K562 (cell line): ENCODE measurements at regions not wholly inside any gene's neighbourhood (a gene's known extent, or its start where the extent isn't known, plus 50 kb on each side); places are given as distances from the start of the nearest gene placed in this dataset.

Experiments used
- ATAC-seq: fragments of 200-7000 bp; cut with Tn5 transposase; 3 replicates; pipeline ENCODE4 v1.9.1; 2020; ENCODE audit warnings: moderate library complexity
- BruUV-seq: library from RNA; stranded (reverse); fragments of 400-500 nt; replicated peaks from 2 replicates; lab custom pipeline; 2021; lab: Mats Ljungman, UMichigan
- CTCF ChIA-PET: fragments of 300-600 bp; formaldehyde crosslinking; extraction: SDS; loops from one replicate; lab custom pipeline; 2021; ENCODE audit warnings: low intra/inter-chr PET ratio; lab: Yijun Ruan, JAX
- POLR2A ChIA-PET: fragments of 300-600, 350-650 bp; sonication (Branson Sonifier 250); formaldehyde crosslinking; extraction: SDS; loops from one replicate; lab custom pipeline; 2021; ENCODE audit warnings: antibody characterized with exemption, inconsistent platforms; lab: Yijun Ruan, JAX
- DNase-seq, 4 experiments: peaks; one replicate each; pipeline versions ENCODE4 v3.0.0 to v3.0.0-alpha.2; 2011 to 2018; ENCODE audit warnings: low spot score in 3 of 4, mixed read lengths in 3 of 4; ENCODE audit errors: extremely low read depth in 1 of 4
- FAIRE-seq: peaks from 2 replicates; lab custom pipeline; 2011; peaks lifted over from hg19 to GRCh38; lab: Jason Lieb, UNC
- H2AFZ ChIP-seq: 2 replicates; pipeline ENCODE4 v1.6.0; 2011; ENCODE audit warnings: low read depth, low read length, control low read depth, inconsistent platforms
- H3K27ac ChIP-seq: fragments of 200-600 bp; 3 replicates; pipeline ENCODE4 v1.8.0; 2011; ENCODE audit warnings: low read depth, mild to moderate bottlenecking, control low read depth, inconsistent platforms, low read length, moderate library complexity, mixed read lengths; ENCODE audit errors: extremely low read depth
- H3K27me3 ChIP-seq, 2 experiments: fragments of 300-600 bp in 1 of 2; 2 replicates in 1 of 2; 3 replicates in 1 of 2; pipeline versions ENCODE4 v1.6.0 to v1.8.0; 2011; ENCODE audit warnings: inconsistent platforms in 2 of 2, low read length in 2 of 2, mild to moderate bottlenecking in 1 of 2, mixed read lengths in 1 of 2, moderate library complexity in 1 of 2; ENCODE audit not compliant: control insufficient read depth in 2 of 2, insufficient read depth in 2 of 2
- H3K36me3 ChIP-seq: fragments of 300-600 bp; 3 replicates; pipeline ENCODE4 v1.8.0; 2011; ENCODE audit warnings: mild to moderate bottlenecking, low read length, inconsistent platforms; ENCODE audit not compliant: control insufficient read depth, insufficient read depth
- H3K4me1 ChIP-seq, 2 experiments: fragments of 200-600 bp in 1 of 2; replicated peaks in 1 of 2; 2 replicates in 1 of 2; 3 replicates in 1 of 2; pipeline versions ENCODE4 v1.5.1 to v1.8.0; 2011; ENCODE audit warnings: inconsistent platforms in 2 of 2, low read length in 2 of 2, mild to moderate bottlenecking in 1 of 2, mixed read lengths in 1 of 2, moderate library complexity in 1 of 2; ENCODE audit not compliant: control insufficient read depth in 2 of 2, insufficient read depth in 2 of 2
- H3K4me2 ChIP-seq: 2 replicates; pipeline ENCODE4 v1.6.1; 2011; ENCODE audit warnings: low read length, control low read depth, inconsistent platforms, mixed read lengths; ENCODE audit not compliant: insufficient read depth
- H3K4me3 ChIP-seq: fragments of 200-600 bp; sonication (generic), shearing (Covaris generic); 2 replicates; pipeline ENCODE4 v1.5.1; 2016; ENCODE audit warnings: control low read depth, inconsistent platforms
- H3K79me2 ChIP-seq: fragments of 200-600 bp; 3 replicates; pipeline ENCODE4 v1.8.0; 2011; ENCODE audit warnings: low read length, inconsistent platforms; ENCODE audit not compliant: control insufficient read depth, insufficient read depth
- H3K9ac ChIP-seq, 2 experiments: 2 replicates each; pipeline versions ENCODE4 v1.6.0 to v1.6.1; 2011; ENCODE audit warnings: low read depth in 2 of 2, low read length in 2 of 2, control low read depth in 1 of 2, inconsistent platforms in 1 of 2, mild to moderate bottlenecking in 1 of 2, mixed read lengths in 1 of 2; ENCODE audit not compliant: insufficient read depth in 1 of 2
- H3K9me1 ChIP-seq: one replicate; pipeline ENCODE4 v1.6.0; 2011; ENCODE audit warnings: inconsistent platforms, mild to moderate bottlenecking, low read length, moderate library complexity; ENCODE audit not compliant: control insufficient read depth, insufficient read depth
- H3K9me3 ChIP-seq: replicated peaks from 2 replicates; pipeline ENCODE4 v1.5.1; 2011; ENCODE audit warnings: low read depth, low read length, inconsistent platforms; ENCODE audit not compliant: control insufficient read depth, insufficient read depth
- H4K20me1 ChIP-seq: replicated peaks from 2 replicates; pipeline ENCODE4 v1.6.1; 2011; ENCODE audit warnings: low read length, inconsistent platforms, mixed read lengths; ENCODE audit not compliant: control insufficient read depth, insufficient read depth
- DDX20 ChIP-seq: fragments of 450-650 bp; IDR thresholded peaks from 2 replicates; pipeline ENCODE4 v1.6.1; 2016; ENCODE audit warnings: missing genetic modification characterization, low read depth, mild to moderate bottlenecking, missing compliant biosample characterization, moderate library complexity
- FOXA3 ChIP-seq, 2 experiments: fragments of 450-650 bp in 1 of 2; sonication (generic) in 1 of 2; formaldehyde crosslinking; IDR thresholded peaks in 1 of 2; conservative IDR thresholded peaks in 1 of 2; 2 replicates each; pipeline versions ENCODE4 v1.4.0 to v1.8.0; 2020 to 2022; ENCODE audit warnings: mild to moderate bottlenecking in 2 of 2, missing genetic modification reagents in 1 of 2
- FOXP1 ChIP-seq: sonication (generic); formaldehyde crosslinking; IDR thresholded peaks from 2 replicates; pipeline ENCODE4 v1.8.0; 2022; ENCODE audit warnings: mild to moderate bottlenecking, missing genetic modification reagents
- MYBL2 ChIP-seq, 2 experiments: fragments of 450-650 bp in 1 of 2; sonication (generic) in 1 of 2; formaldehyde crosslinking in 1 of 2; IDR thresholded peaks; 2 replicates each; pipeline versions ENCODE4 v1.6.1 to v1.8.1; 2017 to 2022; ENCODE audit warnings: borderline replicate concordance in 1 of 2, inconsistent platforms in 1 of 2, low read depth in 1 of 2, mild to moderate bottlenecking in 1 of 2, missing genetic modification reagents in 1 of 2, moderate library complexity in 1 of 2
- SNRNP70 ChIP-seq: fragments of 200-400 bp; formaldehyde crosslinking; optimal IDR thresholded peaks from 2 replicates; pipeline ENCODE3; 2017; ENCODE audit warnings: low read depth, low read length
- TAF15 ChIP-seq: fragments of 200-400 bp; formaldehyde crosslinking; IDR thresholded peaks from 2 replicates; pipeline ENCODE4 v1.6.1; 2017; ENCODE audit warnings: mild to moderate bottlenecking, low read depth, low read length, moderate library complexity
- ZKSCAN3 ChIP-seq: fragments of 250-450 bp; sonication (Bioruptor Pico); IDR thresholded peaks from 2 replicates; pipeline ENCODE4 v1.4.0; 2020
- ZNF408 ChIP-seq: fragments of 250-450 bp; sonication (Bioruptor Pico); IDR thresholded peaks from 2 replicates; pipeline ENCODE4 v1.4.0; 2020; ENCODE audit warnings: low read depth, mild to moderate bottlenecking, moderate library complexity
- ZNF586 ChIP-seq: fragments of 450-650 bp; formaldehyde crosslinking; conservative IDR thresholded peaks from 2 replicates; pipeline ENCODE4 v1.4.0; 2020; ENCODE audit warnings: mild to moderate bottlenecking, moderate library complexity
- WGBS: fragments of 100-300 bp; shearing (Covaris generic); methylation state at CpG from one replicate; pipeline ENCODE4 v1.1.6; 2016; ENCODE audit warnings: low coverage, mixed read lengths; ENCODE audit not compliant: insufficient coverage; ENCODE audit errors: missing lambda C conversion rate; 5-methylcytosine and 5-hydroxymethylcytosine counted together
- in situ Hi-C: fragments of 300-500 bp; cut with MboI; formaldehyde crosslinking; loops from 4 replicates; pipeline ENCODE4 v1.15.0; 2018; ENCODE audit warnings: inconsistent platforms, mixed read lengths
- intact Hi-C: fragments of 100-400 bp; cut with micrococcal nuclease; formaldehyde crosslinking; loops from 2 replicates; pipeline ENCODE4 v1.14.2; 2022
- TF ChIP-seq, protein P1 (sequence below): fragments of 450-650 bp; formaldehyde crosslinking; IDR thresholded peaks from 2 replicates; pipeline ENCODE4 v1.4.0; 2022; ENCODE audit warnings: missing genetic modification characterization
- TF ChIP-seq, protein P2 (sequence below), 2 experiments: IDR thresholded peaks; 2 replicates each; pipeline ENCODE4 v1.6.1; 2011; ENCODE audit warnings: borderline replicate concordance in 1 of 2, control low read depth in 1 of 2, low read depth in 1 of 2, low read length in 1 of 2, mild to moderate bottlenecking in 1 of 2, mixed read lengths in 1 of 2, moderate library complexity in 1 of 2; ENCODE audit not compliant: insufficient read depth in 1 of 2, insufficient read length in 1 of 2, poor library complexity in 1 of 2, severe bottlenecking in 1 of 2; ENCODE audit errors: extremely low read depth in 1 of 2

DNA sequence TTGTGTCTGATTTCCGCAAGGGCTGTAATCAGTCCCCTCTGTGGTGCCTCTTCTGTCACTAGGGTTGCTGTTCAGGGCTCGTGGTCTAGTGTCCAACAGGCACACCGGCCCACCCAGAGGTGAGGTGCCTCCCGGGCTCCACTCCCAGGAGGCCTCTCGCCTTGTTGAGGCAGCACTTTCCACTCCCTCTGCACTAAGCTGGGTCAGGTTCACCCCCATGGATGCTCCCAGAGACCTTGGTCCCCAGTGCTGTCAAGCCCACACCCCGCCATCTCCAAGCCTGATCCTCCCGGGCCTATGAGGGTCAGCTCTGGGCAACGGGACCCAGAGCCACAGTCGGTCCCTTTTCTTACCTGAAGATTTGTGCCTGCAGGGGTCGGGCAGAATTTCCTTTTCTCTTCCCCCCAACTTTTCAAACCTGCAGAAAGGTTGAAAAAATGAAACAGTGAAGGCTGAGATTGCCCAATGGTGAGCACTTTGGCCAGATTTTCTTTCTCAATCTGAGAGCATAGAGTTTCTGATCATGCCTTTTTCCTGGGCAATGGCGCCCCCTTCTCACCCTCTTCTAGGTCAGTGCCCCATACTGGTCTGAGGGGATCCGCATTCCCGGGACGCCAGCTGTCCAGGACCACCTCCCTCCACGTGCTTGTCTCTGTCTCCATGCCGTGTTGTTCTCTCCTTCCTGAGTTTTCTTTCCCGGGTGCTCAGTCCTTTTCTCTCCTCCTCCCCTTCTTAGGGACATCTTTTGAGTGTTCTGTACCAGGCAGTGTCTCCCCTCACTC lies 148.0 kb downstream of the ASB1 start:
- Histone ChIP-seq H3K79me2 (no peaks in the 10 kb centered on the region), H3K36me3 (no peaks in the 10 kb centered on the region), H3K27me3 (peaks cover 3 to 45% of the 10 kb centered on the region in 2 experiments), H2AFZ (no peak overlapping the region), H3K9me1 (peaks cover 2% of the 10 kb centered on the region), H3K4me1 (no peaks in the 10 kb centered on the region), H3K9ac (no peak overlapping the region), H3K4me2 (no peak overlapping the region), H4K20me1 (no peaks in the 10 kb centered on the region), H3K4me3 (no peak overlapping the region), H3K9me3 (no peaks in the 10 kb centered on the region), H3K27ac (no peak overlapping the region)
- ATAC-seq (no peak), DNase-seq (no peak), FAIRE-seq (no peak)
- ChIA-PET POLR2A (no interaction called here), CTCF (no interaction called here)
- no TSS peak for BruUV-seq
- intact Hi-C loops, result no loop called here
- in situ Hi-C loops, result no loop called here
- 0% methylated on average over 13 of the region's 17 CpGs for WGBS
- no peak for TF ChIP-seq FOXP1 (CRISPR knock-in tag)
- TF ChIP-seq ZNF586 (CRISPR knock-in tag), result no peak
- no peak for TF ChIP-seq DDX20 (tag)
- no peak for TF ChIP-seq ZKSCAN3
- no peak for TF ChIP-seq ZNF408
- TF ChIP-seq, protein P1, sequence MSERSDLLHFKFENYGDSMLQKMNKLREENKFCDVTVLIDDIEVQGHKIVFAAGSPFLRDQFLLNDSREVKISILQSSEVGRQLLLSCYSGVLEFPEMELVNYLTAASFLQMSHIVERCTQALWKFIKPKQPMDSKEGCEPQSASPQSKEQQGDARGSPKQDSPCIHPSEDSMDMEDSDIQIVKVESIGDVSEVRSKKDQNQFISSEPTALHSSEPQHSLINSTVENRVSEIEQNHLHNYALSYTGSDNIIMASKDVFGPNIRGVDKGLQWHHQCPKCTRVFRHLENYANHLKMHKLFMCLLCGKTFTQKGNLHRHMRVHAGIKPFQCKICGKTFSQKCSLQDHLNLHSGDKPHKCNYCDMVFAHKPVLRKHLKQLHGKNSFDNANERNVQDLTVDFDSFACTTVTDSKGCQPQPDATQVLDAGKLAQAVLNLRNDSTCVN, result no peak
- TF ChIP-seq FOXA3 (CRISPR knock-in tag; conservative IDR thresholded peaks at IDR 0.05 in 1 of 2, IDR thresholded peaks at IDR 0.05 in 1 of 2), result no peak
- no peak for TF ChIP-seq SNRNP70
- no peak for TF ChIP-seq TAF15
- TF ChIP-seq, protein P2, sequence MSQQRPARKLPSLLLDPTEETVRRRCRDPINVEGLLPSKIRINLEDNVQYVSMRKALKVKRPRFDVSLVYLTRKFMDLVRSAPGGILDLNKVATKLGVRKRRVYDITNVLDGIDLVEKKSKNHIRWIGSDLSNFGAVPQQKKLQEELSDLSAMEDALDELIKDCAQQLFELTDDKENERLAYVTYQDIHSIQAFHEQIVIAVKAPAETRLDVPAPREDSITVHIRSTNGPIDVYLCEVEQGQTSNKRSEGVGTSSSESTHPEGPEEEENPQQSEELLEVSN (IDR thresholded peaks at IDR 0.05; ENCODE audit: borderline replicate concordance in 1 of 2, extremely low read depth in 1 of 2, insufficient read depth in 1 of 2, insufficient read length in 1 of 2, low read depth in 1 of 2, low read length in 1 of 2, poor library complexity in 1 of 2, severe bottlenecking in 1 of 2), result no peak
- TF ChIP-seq MYBL2 (IDR thresholded peaks at IDR 0.05; ENCODE audit: low read depth), result no peak
- TF ChIP-seq MYBL2 (CRISPR knock-in tag; IDR thresholded peaks at IDR 0.05; ENCODE audit: borderline replicate concordance), result no peak
